Fibroblast of the aortic adventitia (primary cell): ENCODE measurements at regions not wholly inside any gene's neighbourhood (a gene's known extent, or its start where the extent isn't known, plus 50 kb on each side); places are given as distances from the start of the nearest gene placed in this dataset.
"Not testable (repeated sequence)": the region's sequence is repeated elsewhere in the genome, so short reads cannot be mapped to it uniquely, and the experiment has no call there.

Experiments used
- DNase-seq: peaks from one replicate; pipeline ENCODE4 v3.0.0-alpha.2; 2010; ENCODE audit warnings: low read depth
- H3K4me3 ChIP-seq: 2 replicates; pipeline ENCODE4 v1.5.1; 2011; ENCODE audit warnings: low read depth, mild to moderate bottlenecking, control low read depth, low read length, moderate library complexity
- CTCF ChIP-seq: IDR thresholded peaks from 2 replicates; pipeline ENCODE4 v1.5.1; 2011; ENCODE audit warnings: mild to moderate bottlenecking, low read length, control low read depth, inconsistent platforms; ENCODE audit not compliant: insufficient read depth

- TF ChIP-seq CTCF = no peak
- H3K4me3 ChIP-seq = no peak overlapping the region
- DNase-seq = no peak
Measured at GRCh38 chr16:79883494-79883893, 283.0 kb upstream of the MAF start.

- no peak for DNase-seq
- TF ChIP-seq CTCF = no peak
- no peak overlapping the region for H3K4me3 ChIP-seq
Measured at GRCh38 chr16:79882340-79883005, 281.9 kb upstream of the MAF start.

- DNase-seq, H3K4me3 ChIP-seq: not testable (repeated sequence)
Measured at GRCh38 chr16:79881107-79881506, 280.6 kb upstream of the MAF start.

- DNase-seq = no peak
- no peak overlapping the region for H3K4me3 ChIP-seq
- no peak for TF ChIP-seq CTCF
Measured at GRCh38 chr16:79876332-79876730, 275.8 kb upstream of the MAF start.

GRCh38 chr16:79874391-79874790 lies 273.9 kb upstream of the MAF start:
- no peak overlapping the region for H3K4me3 ChIP-seq
- no peak for DNase-seq
- TF ChIP-seq CTCF = no peak

GRCh38 chr16:79873825-79874224 lies 273.3 kb upstream of the MAF start:
- TF ChIP-seq CTCF = no peak
- no peak for DNase-seq
- no peak overlapping the region for H3K4me3 ChIP-seq

- TF ChIP-seq CTCF = no peak
- H3K4me3 ChIP-seq = no peak overlapping the region
- DNase-seq = no peak
Measured at GRCh38 chr16:79871906-79872305, 271.4 kb upstream of the MAF start.
